Progenitor cell of endocrine pancreas (in vitro differentiated cells): ENCODE measurements at regions not wholly inside any gene's neighbourhood (a gene's known extent, or its start where the extent isn't known, plus 50 kb on each side); places are given as distances from the start of the nearest gene placed in this dataset.

Experiments used
- DNase-seq: peaks from one replicate; pipeline ENCODE4 v3.0.0; 2021; ENCODE audit warnings: low spot score; ENCODE audit not compliant: unreplicated experiment
- H3K27ac Mint-ChIP-seq: 2 replicates; pipeline ENCODE4 v1.8.0; 2021; ENCODE audit warnings: mild to moderate bottlenecking, moderate library complexity, mixed read lengths
- H3K27me3 Mint-ChIP-seq: 2 replicates; pipeline ENCODE4 v1.8.0; 2021; ENCODE audit warnings: mixed read lengths
- H3K36me3 Mint-ChIP-seq: 2 replicates; pipeline ENCODE4 v1.8.0; 2022; ENCODE audit warnings: mixed read lengths; ENCODE audit not compliant: insufficient read depth
- H3K4me1 Mint-ChIP-seq: 2 replicates; pipeline ENCODE4 v1.8.0; 2021; ENCODE audit warnings: low read depth, mixed read lengths
- H3K4me3 Mint-ChIP-seq: 2 replicates; pipeline ENCODE4 v1.8.0; 2021; ENCODE audit warnings: low read depth, mild to moderate bottlenecking, moderate library complexity, mixed read lengths
- H3K9me3 Mint-ChIP-seq: 2 replicates; pipeline ENCODE4 v1.8.0; 2021; ENCODE audit warnings: low read depth, mixed read lengths
- TF ChIP-seq, protein P1 (sequence below): fragments of 200-600 bp; sonication (generic); IDR thresholded peaks from one replicate; pipeline ENCODE4 v1.5.0; 2021; ENCODE audit warnings: antibody characterized with exemption, mild to moderate bottlenecking; ENCODE audit not compliant: unreplicated experiment

DNA sequence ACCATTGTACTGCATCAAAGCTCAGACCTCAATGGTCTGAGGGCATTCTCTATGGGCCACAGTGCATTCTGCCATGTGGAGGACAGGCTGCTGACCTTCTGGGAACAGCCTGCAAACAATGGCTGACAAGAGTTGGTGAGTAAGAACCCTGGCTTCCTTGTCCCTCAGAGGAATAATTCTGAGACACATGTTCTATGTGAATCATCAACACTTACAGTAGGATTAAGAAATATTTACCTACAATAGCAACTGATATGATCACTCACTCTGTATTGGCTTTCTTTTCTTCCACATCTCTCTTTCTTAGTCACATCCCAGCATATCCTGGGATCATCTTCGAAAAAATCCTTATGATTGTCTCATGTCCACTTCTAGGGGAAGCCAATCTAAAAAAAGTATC is 306.5 kb upstream of the ITGA1 start:
- Mint-ChIP-seq H3K36me3 (no peaks in the 10 kb centered on the region), H3K4me1 (no peaks in the 10 kb centered on the region), H3K4me3 (no peak overlapping the region), H3K27ac (no peak overlapping the region), H3K27me3 (no peaks in the 10 kb centered on the region), H3K9me3 (peaks cover 3% of the 10 kb centered on the region)
- TF ChIP-seq, protein P1, sequence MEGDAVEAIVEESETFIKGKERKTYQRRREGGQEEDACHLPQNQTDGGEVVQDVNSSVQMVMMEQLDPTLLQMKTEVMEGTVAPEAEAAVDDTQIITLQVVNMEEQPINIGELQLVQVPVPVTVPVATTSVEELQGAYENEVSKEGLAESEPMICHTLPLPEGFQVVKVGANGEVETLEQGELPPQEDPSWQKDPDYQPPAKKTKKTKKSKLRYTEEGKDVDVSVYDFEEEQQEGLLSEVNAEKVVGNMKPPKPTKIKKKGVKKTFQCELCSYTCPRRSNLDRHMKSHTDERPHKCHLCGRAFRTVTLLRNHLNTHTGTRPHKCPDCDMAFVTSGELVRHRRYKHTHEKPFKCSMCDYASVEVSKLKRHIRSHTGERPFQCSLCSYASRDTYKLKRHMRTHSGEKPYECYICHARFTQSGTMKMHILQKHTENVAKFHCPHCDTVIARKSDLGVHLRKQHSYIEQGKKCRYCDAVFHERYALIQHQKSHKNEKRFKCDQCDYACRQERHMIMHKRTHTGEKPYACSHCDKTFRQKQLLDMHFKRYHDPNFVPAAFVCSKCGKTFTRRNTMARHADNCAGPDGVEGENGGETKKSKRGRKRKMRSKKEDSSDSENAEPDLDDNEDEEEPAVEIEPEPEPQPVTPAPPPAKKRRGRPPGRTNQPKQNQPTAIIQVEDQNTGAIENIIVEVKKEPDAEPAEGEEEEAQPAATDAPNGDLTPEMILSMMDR: no peak
- DNase-seq: no peak

DNA sequence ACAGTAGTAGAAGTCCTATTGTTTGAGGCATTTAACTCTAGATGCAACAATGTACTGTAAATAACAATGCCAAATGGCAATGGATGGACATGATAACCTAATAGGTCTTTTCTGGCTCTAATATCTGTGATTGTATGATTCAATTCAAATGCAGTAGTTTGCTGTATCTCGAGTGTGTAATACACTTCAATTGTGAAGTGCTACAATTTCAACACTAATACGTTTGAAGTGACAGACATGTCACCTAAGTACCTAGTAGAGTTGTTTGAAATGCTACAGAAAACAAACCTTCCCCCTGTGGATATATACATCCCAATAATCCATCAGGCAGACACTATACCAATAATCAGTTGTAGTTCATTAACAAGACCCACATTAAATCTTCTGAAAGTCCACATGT is 305.9 kb upstream of the ITGA1 start:
- Mint-ChIP-seq H3K4me1 (no peaks in the 10 kb centered on the region), H3K27me3 (no peaks in the 10 kb centered on the region), H3K36me3 (no peaks in the 10 kb centered on the region), H3K4me3 (no peak overlapping the region), H3K9me3 (peaks cover 3% of the 10 kb centered on the region), H3K27ac (no peak overlapping the region)
- no peak for DNase-seq
- TF ChIP-seq, protein P1: no peak

DNA sequence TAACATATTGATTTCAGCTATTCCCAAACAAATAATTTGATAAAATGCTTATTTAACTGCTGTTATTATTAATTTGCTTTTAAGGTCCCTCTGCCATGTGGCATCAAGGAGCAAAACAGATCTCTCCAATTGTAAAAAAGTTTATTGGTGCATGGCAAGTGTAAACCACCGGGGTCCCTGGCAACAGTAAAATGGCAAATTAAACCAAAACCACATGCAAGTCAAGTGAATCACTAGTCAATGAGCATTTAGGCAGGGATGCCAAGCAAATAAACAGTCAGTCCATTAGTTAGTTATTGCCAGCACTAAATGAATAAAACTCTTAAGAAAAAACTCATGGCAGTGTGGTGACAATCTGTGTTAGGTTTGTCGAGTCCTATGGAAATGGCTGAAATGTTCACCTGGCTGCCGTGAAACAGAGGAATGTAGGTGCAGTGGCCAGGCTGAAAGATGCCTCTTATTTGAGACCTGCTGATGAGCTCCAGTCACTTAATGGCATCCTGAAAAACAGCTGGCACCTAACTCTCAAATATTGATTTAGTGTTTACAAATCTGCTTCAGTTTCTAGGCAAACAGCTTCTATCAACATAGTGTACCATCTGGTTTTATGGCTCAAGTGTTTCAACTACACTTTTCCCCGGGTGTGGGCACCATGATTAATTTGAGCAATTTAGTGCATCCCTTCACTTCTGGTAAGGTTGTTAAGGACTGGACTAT is 296.5 kb upstream of the ITGA1 start:
- Mint-ChIP-seq H3K36me3 (no peaks in the 10 kb centered on the region), H3K4me1 (peaks cover 2% of the 10 kb centered on the region), H3K9me3 (no peaks in the 10 kb centered on the region), H3K27ac (no peak overlapping the region), H3K4me3 (no peak overlapping the region), H3K27me3 (no peaks in the 10 kb centered on the region)
- TF ChIP-seq, protein P1: no peak
- DNase-seq: no peak

DNA sequence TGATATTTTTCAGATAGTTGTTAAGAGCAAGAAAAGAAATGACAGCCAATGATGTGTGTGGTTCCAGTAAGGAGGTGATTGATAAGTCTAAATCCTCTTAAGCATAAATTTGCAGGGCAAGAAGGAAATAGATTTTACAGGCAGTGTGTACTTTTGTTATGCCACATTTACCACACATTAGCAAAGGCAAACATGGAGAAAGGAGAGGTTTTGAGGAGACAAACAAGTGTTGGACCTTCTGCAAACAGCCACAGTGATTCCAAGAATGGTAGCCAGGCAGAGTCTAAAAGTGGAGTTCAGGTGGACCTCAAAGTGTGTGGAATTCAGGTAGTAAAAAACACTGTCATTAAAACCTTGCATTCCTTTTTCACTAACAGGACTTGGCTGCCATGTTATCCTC is 295.9 kb upstream of the ITGA1 start:
- no peak for DNase-seq
- no peaks in the 10 kb centered on the region for H3K36me3 Mint-ChIP-seq
- no peak overlapping the region for H3K4me3 Mint-ChIP-seq
- peaks cover 2% of the 10 kb centered on the region for H3K9me3 Mint-ChIP-seq
- no peak overlapping the region for H3K27ac Mint-ChIP-seq
- no peaks in the 10 kb centered on the region for H3K27me3 Mint-ChIP-seq
- peaks cover 2% of the 10 kb centered on the region for H3K4me1 Mint-ChIP-seq
- TF ChIP-seq, protein P1: no peak

DNA sequence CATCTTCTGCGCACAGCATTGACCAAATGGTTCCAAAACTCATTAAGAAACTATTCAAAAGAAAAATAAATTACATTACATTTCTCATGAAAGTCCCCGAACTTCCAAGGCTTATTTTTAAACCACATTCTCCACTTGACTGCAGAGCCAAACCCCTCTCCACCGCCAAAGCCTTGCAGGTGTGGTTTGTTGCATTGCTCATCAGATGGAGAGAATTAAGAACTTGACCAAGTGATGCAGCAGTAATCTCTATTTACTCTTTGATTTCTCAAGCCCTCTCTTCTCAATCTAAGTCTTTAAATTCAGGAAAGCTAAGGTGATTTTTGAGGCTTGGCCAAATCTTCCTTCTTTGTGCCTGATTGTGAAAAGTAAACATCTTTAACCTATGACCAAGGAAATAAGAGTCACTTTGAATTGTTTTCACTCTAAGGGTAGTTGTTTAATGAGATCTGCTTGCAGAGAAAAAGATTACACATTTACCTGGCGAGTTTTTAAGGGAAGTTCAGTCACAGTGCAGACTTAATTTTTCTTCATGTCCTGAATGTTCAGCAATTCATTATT is 290.5 kb upstream of the ITGA1 start:
- TF ChIP-seq, protein P1: no peak
- Mint-ChIP-seq H3K4me1 (peaks cover 9% of the 10 kb centered on the region), H3K27ac (no peak overlapping the region), H3K4me3 (no peak overlapping the region), H3K27me3 (no peaks in the 10 kb centered on the region), H3K36me3 (no peaks in the 10 kb centered on the region), H3K9me3 (peaks cover 4% of the 10 kb centered on the region)
- DNase-seq: no peak
